ENCODE measurements at regions not wholly inside any gene's neighbourhood (a gene's known extent, or its start where the extent isn't known, plus 50 kb on each side); places are given as distances from the start of the nearest gene placed in this dataset.

- Mint-ChIP-seq H3K9me3 (peaks cover 7% of the 10 kb centered on the region), H3K36me3 (no peaks in the 10 kb centered on the region), H3K4me3 (no peak overlapping the region), H3K27me3 (ENCODE audit: low read depth) (peaks cover 51% of the 10 kb centered on the region), H3K27ac (no peak overlapping the region), H3K4me1 (peaks cover 10% of the 10 kb centered on the region)
- DNase-seq (ENCODE audit: low spot score in 2 of 2, unreplicated experiment in 2 of 2), result no peak
- TF ChIP-seq CTCF (IDR thresholded peaks at IDR 0.05; ENCODE audit: unreplicated experiment), result no peak
Measured at GRCh38 chr20:40591119-40591518, 97.9 kb downstream of the MAFB start.

- no peak for TF ChIP-seq CTCF (IDR thresholded peaks at IDR 0.05; ENCODE audit: unreplicated experiment)
- H3K4me1 Mint-ChIP-seq, result peaks cover 10% of the 10 kb centered on the region
- peaks cover 50% of the 10 kb centered on the region for H3K27me3 Mint-ChIP-seq (ENCODE audit: low read depth)
- no peak for DNase-seq (ENCODE audit: low spot score in 2 of 2, unreplicated experiment in 2 of 2)
- no peaks in the 10 kb centered on the region for H3K36me3 Mint-ChIP-seq
- H3K9me3 Mint-ChIP-seq, result peaks cover 7% of the 10 kb centered on the region
- H3K4me3 Mint-ChIP-seq, result no peak overlapping the region
- H3K27ac Mint-ChIP-seq, result no peak overlapping the region
Measured at GRCh38 chr20:40589581-40589980, 99.5 kb downstream of the MAFB start.

- Mint-ChIP-seq H3K4me3 (no peak overlapping the region), H3K9me3 (peaks cover 7% of the 10 kb centered on the region), H3K36me3 (no peaks in the 10 kb centered on the region), H3K27me3 (ENCODE audit: low read depth) (peaks cover 49% of the 10 kb centered on the region), H3K4me1 (peaks cover 10% of the 10 kb centered on the region), H3K27ac (no peak overlapping the region)
- no peak for TF ChIP-seq CTCF (IDR thresholded peaks at IDR 0.05; ENCODE audit: unreplicated experiment)
- DNase-seq (ENCODE audit: low spot score in 2 of 2, unreplicated experiment in 2 of 2), result no peak
Measured at GRCh38 chr20:40588891-40589290, 100.1 kb downstream of the MAFB start.

GRCh38 chr20:40587038-40587437, 102.0 kb downstream of the MAFB start:
- peaks cover 40% of the 10 kb centered on the region for H3K27me3 Mint-ChIP-seq (ENCODE audit: low read depth)
- DNase-seq (ENCODE audit: low spot score in 2 of 2, unreplicated experiment in 2 of 2), result no peak
- no peak for TF ChIP-seq CTCF (IDR thresholded peaks at IDR 0.05; ENCODE audit: unreplicated experiment)

GRCh38 chr20:40584130-40584809, 104.8 kb downstream of the MAFB start:
- H3K4me3 Mint-ChIP-seq, result no peak overlapping the region
- no peak for DNase-seq (ENCODE audit: low spot score in 2 of 2, unreplicated experiment in 2 of 2)
- no peaks in the 10 kb centered on the region for H3K36me3 Mint-ChIP-seq
- peaks cover 7% of the 10 kb centered on the region for H3K9me3 Mint-ChIP-seq
- TF ChIP-seq CTCF (IDR thresholded peaks at IDR 0.05; ENCODE audit: unreplicated experiment), result no peak
- no peaks in the 10 kb centered on the region for H3K4me1 Mint-ChIP-seq
- no peak overlapping the region for H3K27ac Mint-ChIP-seq
- H3K27me3 Mint-ChIP-seq (ENCODE audit: low read depth), result peaks cover 46% of the 10 kb centered on the region

More at GRCh38 chr20:40587038-40587437, 102.0 kb downstream of the MAFB start:
- Mint-ChIP-seq H3K9me3 (peaks cover 7% of the 10 kb centered on the region), H3K4me3 (no peak overlapping the region), H3K36me3 (no peaks in the 10 kb centered on the region), H3K4me1 (peaks cover 10% of the 10 kb centered on the region), H3K27ac (no peak overlapping the region)

Measured in mesothelial cell of epicardium (in vitro differentiated cells).